ENCODE measurements at regions not wholly inside any gene's neighbourhood (a gene's known extent, or its start where the extent isn't known, plus 50 kb on each side); places are given as distances from the start of the nearest gene placed in this dataset.

- POLR2A ChIA-PET: no interaction called here
Measured at GRCh38 chr6:126570507-126570906, 230.6 kb downstream of the CENPW start.

More at GRCh38 chr6:126570507-126570906, 230.6 kb downstream of the CENPW start:
- no peak for DNase-seq (ENCODE audit: low read depth, low spot score)
- no peak for TF ChIP-seq RAD21 (IDR thresholded peaks at IDR 0.05; ENCODE audit: low read depth)
- no peak for TF ChIP-seq POLR2A (IDR thresholded peaks at IDR 0.05; ENCODE audit: borderline replicate concordance, extremely low read depth, insufficient read depth, insufficient read length)
- no peak for TF ChIP-seq CTCF (IDR thresholded peaks at IDR 0.05 in 2 of 3, conservative IDR thresholded peaks at IDR 0.05 in 1 of 3; ENCODE audit: borderline replicate concordance in 1 of 3, insufficient read depth in 1 of 3, low read depth in 2 of 3, low read length in 2 of 3)
- TF ChIP-seq YY1 (IDR thresholded peaks at IDR 0.05; ENCODE audit: extremely low read depth, insufficient replicate concordance, low read depth, low read length): no peak
- no peak for TF ChIP-seq ATF3 (IDR thresholded peaks at IDR 0.05)
- TF ChIP-seq FOSL1 (IDR thresholded peaks at IDR 0.05; ENCODE audit: low read depth): no peak
- no peak for TF ChIP-seq SIN3A (IDR thresholded peaks at IDR 0.05; ENCODE audit: low read depth)
- TF ChIP-seq ELF1 (IDR thresholded peaks at IDR 0.05; ENCODE audit: borderline replicate concordance, low read depth): no peak
- no peak for TF ChIP-seq CBX3 (IDR thresholded peaks at IDR 0.05; ENCODE audit: low read depth)
- no peak for TF ChIP-seq SP1 (IDR thresholded peaks at IDR 0.05; ENCODE audit: low read depth)
- TF ChIP-seq EGR1 (IDR thresholded peaks at IDR 0.05; ENCODE audit: low read depth): no peak
- no peak for TF ChIP-seq ZFX (IDR thresholded peaks at IDR 0.05)
- no peak for TF ChIP-seq ZBTB33 (IDR thresholded peaks at IDR 0.05; ENCODE audit: extremely low read depth, insufficient replicate concordance, low read length)
- TF ChIP-seq SRF (IDR thresholded peaks at IDR 0.05; ENCODE audit: low read depth): no peak
- intact Hi-C loops (cut with micrococcal nuclease): no loop called here
- H3K4me1 ChIP-seq (ENCODE audit: control insufficient read depth in 1 of 2, insufficient read depth in 2 of 2, low read length in 2 of 2): no peaks in the 10 kb centered on the region
- no peak overlapping the region for H3K4me3 ChIP-seq (replicated peaks in 1 of 2; ENCODE audit: low read depth in 1 of 2, low read length in 2 of 2)
- H4K20me1 ChIP-seq (ENCODE audit: insufficient read depth): no peaks in the 10 kb centered on the region
- ATAC-seq: no peak
- H3K9me2 ChIP-seq (ENCODE audit: insufficient read depth): no peaks in the 10 kb centered on the region
- no peak overlapping the region for H3K27ac ChIP-seq (ENCODE audit: low read depth, low read length)
- H3K36me3 ChIP-seq (ENCODE audit: control insufficient read depth in 1 of 2, insufficient read depth in 2 of 2, low read length in 2 of 2): no peaks in the 10 kb centered on the region
- no peak overlapping the region for H2AFZ ChIP-seq (ENCODE audit: low read depth, low read length, poor library complexity, severe bottlenecking)
- no peaks in the 10 kb centered on the region for H3K79me2 ChIP-seq (ENCODE audit: insufficient read depth, low read length)
- ChIA-PET CTCF (no interaction called here), RAD21 (ENCODE audit: low non-redundant PET in 1 of 2, low total read pairs in 2 of 2, uncharacterized antibody in 2 of 2, unreplicated experiment in 2 of 2) (no interaction called here)
- no peaks in the 10 kb centered on the region for H3K9me3 ChIP-seq (ENCODE audit: control insufficient read depth in 1 of 2, insufficient read depth in 1 of 2, low read depth in 1 of 2, low read length in 2 of 2)
- no TSS peak for BruUV-seq (replicated peaks)
- H3K4me2 ChIP-seq (ENCODE audit: low read length): no peak overlapping the region
- H3K27me3 ChIP-seq (ENCODE audit: insufficient read depth, low read length): no peaks in the 10 kb centered on the region
- no peak overlapping the region for H3K9ac ChIP-seq (ENCODE audit: low read length)
